Spleen (tissue), 7 donors: ENCODE measurements at regions not wholly inside any gene's neighbourhood (a gene's known extent, or its start where the extent isn't known, plus 50 kb on each side); places are given as distances from the start of the nearest gene placed in this dataset.

ENCODE experiments used
- POLR2A ChIP-seq, 3 donors: fragments of 450-650 bp; IDR thresholded peaks; one replicate each; pipeline ENCODE4 v1.5.1; 2017; ENCODE audit warnings: antibody characterized with exemption in 3 of 3, mild to moderate bottlenecking in 1 of 3
- POLR2AphosphoS5 ChIP-seq, 3 donors: sonication (generic); formaldehyde crosslinking; IDR thresholded peaks; one replicate each; pipeline ENCODE4 v1.5.1; 2017; ENCODE audit warnings: antibody characterized with exemption in 3 of 3
- TF ChIP-seq, protein P1 (sequence below), 11 experiments: fragments of 200-600 bp in 7 of 11; fragments of 450-650 bp in 4 of 11; sonication (generic) in 4 of 11; IDR thresholded peaks in 8 of 11; conservative IDR thresholded peaks in 3 of 11; 1 replicate in 7 of 11; 2 replicates in 4 of 11; pipeline versions ENCODE4 v1.4.0 to v1.8.0; 2016 to 2021; ENCODE audit warnings: antibody characterized with exemption in 11 of 11, inconsistent platforms in 4 of 11, mild to moderate bottlenecking in 1 of 11
- donor health status: DM: no; HTN: no; CAD: no; lungs with moderate emphysema.
- donor health status: DM: no; HTN: no; CAD: no.
- donor health status: DM: no; HTN: no; CAD: no.

- TF ChIP-seq, protein P1, sequence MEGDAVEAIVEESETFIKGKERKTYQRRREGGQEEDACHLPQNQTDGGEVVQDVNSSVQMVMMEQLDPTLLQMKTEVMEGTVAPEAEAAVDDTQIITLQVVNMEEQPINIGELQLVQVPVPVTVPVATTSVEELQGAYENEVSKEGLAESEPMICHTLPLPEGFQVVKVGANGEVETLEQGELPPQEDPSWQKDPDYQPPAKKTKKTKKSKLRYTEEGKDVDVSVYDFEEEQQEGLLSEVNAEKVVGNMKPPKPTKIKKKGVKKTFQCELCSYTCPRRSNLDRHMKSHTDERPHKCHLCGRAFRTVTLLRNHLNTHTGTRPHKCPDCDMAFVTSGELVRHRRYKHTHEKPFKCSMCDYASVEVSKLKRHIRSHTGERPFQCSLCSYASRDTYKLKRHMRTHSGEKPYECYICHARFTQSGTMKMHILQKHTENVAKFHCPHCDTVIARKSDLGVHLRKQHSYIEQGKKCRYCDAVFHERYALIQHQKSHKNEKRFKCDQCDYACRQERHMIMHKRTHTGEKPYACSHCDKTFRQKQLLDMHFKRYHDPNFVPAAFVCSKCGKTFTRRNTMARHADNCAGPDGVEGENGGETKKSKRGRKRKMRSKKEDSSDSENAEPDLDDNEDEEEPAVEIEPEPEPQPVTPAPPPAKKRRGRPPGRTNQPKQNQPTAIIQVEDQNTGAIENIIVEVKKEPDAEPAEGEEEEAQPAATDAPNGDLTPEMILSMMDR (IDR thresholded peaks at IDR 0.05 in 8 of 11, conservative IDR thresholded peaks at IDR 0.05 in 3 of 11), result no peak
- TF ChIP-seq POLR2A (IDR thresholded peaks at IDR 0.05), result no peak
- no peak for TF ChIP-seq POLR2AphosphoS5 (IDR thresholded peaks at IDR 0.05)
Measured at GRCh38 chr2:18701546-18701945, 112.2 kb upstream of the NT5C1B start.
